Non-pigmented ciliary epithelial cell (primary cell): ENCODE measurements at regions not wholly inside any gene's neighbourhood (a gene's known extent, or its start where the extent isn't known, plus 50 kb on each side); places are given as distances from the start of the nearest gene placed in this dataset.

Experiments used
- DNase-seq: peaks from one replicate; pipeline ENCODE4 v3.0.0-alpha.2; 2010; ENCODE audit warnings: low read depth

DNA sequence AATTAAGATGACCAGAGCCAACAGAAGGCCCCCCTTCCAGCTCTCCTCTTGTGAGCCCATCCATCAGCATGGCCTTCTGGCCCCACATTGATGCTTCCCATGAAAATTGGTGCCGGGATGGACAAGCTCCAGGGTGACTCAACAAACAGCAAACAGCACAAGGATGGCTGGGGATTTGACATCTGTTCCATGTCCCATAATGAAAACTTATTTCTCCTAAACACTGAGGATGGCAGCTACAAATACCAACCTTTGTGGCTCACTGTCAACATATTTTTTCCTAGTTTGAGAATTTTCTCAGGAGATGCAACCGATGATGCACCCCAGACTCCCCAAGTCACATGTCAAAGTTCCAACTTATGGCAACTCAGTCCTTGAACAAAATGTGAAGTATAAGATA, 169.6 kb upstream of the SIX2 start:
- no peak for DNase-seq

DNA sequence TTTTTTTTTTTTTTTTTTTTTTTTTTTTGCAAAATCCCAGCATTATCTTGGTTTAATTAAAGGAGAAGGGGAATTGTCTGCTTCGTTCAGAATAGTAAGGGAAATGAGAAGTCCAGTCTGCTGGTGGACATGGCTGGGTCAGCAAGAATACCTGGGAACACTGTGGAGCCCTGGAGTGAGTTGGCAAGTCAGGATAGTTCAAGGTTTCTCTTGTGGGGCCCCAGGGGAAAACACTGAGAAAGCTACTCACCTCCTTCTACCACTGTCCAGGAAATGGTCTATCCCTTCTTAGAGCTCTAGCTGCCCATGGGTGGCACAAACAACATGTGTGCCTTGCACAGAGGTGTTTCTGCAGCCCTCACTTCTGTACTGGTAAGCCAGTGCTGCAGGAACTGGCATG, 169.1 kb upstream of the SIX2 start:
- DNase-seq: no peak

DNA sequence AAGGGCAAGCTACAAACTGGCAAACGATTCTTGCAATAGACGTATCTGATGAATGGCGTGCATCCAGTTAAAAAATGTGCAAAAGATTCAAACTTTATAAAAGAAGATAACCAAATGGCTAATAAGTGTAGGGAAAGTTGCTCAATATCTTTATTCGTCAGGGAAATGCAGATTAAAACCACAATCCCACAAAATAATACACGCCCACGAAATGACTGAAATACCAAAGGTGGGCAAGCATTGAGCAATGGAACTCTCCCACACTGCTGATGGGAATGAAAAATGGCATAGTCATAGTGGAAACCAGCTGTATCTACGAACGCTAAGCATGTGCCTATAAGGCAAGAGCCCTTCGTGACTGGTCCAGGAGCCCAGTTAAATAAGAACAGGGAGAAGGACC, 168.6 kb upstream of the SIX2 start:
- peak; percentile 95 for DNase-seq

DNA sequence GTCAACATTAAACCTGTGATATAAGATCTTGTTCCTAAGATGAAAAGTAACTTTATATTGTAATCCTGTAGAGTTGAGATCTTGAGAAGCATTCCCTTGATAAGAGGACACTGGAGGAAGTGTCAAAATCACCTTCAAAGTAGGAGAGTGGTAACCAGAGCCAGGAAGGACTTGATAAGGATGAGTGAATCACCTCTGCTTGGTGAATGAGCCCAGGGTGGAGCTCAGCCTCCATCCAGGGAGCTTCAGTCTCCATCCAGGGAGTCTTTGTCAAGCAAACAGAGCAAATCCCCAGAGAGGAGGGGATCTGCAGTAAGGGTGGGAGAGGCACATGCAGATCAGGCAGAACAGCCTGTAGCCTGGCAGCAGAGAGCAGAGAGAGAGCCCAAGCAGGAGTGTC, 167.1 kb upstream of the SIX2 start:
- DNase-seq: no peak

DNA sequence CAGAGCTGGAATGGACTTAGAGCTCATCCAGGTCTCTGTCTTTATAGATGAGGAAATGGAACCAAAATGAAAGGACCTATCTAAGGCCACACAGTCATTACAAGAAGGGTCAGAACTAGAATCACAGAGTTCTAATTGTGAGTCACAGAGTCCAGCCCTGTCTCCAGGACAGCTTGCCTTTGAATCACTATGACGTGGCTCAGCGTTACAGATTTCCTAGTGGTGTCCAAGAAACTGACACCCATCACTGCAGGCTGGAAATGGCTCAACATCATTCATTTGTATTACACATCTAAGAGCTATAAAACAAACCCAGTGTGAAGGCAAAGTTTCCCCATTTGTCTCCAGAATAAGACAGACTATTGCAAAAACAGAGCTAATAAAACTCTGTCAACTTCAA, 164.3 kb upstream of the SIX2 start:
- DNase-seq: peak; percentile 64

DNA sequence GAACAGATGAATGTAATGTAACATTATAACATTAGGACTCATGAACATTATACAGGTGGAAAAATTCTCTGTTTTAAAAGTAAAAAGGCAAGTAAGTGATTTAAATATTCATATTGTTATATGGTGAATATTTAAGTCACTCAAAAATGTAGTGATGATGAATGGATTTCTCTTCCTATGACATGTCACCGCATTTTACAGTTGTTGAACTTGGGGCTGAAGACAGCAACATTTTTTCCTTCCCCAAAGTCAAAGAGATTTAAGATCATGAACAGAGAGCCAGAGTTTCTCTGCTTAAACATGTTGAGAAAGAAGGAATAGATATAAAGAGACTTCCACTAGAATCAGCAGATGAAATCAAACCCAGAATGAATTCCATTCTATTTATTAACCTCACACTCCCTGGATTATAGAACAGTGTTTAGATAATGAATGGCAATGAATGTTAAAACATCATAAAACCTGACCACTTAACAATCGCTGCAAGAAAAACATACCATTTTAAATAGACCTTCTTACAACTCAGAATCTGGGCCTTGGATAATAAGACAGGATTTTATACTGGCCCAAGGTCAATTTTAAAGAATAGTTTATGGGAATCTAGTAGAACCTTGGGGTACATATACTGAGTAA, 163.6 kb upstream of the SIX2 start:
- DNase-seq: no peak

DNA sequence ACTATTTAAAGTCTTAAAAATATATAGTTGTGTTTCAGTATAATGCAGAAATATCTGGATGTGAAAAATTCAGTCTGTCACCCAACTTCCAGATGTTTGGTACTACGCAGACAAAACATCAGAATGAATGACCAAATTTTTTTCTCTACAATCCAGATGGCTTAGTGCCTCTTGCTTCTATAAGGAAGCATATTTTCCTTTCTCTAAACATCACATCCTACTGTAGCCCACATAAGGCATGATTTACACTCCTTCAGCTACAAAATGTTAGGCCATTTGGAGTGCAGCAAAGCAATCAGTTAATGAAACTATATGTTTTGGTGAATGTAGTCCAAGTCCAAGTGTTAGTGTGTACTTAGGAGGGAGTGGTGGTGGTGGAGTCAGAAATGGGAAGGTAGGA, 162.9 kb upstream of the SIX2 start:
- no peak for DNase-seq

DNA sequence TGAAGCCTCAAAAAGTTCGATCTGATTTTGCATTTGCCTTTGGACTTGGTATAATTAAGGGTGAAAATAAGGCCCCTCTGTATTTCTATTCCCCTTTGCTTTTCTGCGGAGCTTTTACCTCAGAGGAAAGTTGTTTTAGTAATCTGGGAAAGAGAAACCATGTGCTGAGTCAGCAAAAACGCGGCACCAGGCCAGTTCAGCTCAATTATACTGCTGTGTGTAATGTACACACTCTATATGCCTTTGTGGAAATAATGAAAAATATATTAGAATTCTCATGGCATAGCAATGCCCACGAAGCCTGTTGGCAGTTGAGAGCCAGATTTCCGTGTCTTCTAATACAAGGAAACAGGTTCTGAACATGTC, 161.9 kb upstream of the SIX2 start:
- no peak for DNase-seq

DNA sequence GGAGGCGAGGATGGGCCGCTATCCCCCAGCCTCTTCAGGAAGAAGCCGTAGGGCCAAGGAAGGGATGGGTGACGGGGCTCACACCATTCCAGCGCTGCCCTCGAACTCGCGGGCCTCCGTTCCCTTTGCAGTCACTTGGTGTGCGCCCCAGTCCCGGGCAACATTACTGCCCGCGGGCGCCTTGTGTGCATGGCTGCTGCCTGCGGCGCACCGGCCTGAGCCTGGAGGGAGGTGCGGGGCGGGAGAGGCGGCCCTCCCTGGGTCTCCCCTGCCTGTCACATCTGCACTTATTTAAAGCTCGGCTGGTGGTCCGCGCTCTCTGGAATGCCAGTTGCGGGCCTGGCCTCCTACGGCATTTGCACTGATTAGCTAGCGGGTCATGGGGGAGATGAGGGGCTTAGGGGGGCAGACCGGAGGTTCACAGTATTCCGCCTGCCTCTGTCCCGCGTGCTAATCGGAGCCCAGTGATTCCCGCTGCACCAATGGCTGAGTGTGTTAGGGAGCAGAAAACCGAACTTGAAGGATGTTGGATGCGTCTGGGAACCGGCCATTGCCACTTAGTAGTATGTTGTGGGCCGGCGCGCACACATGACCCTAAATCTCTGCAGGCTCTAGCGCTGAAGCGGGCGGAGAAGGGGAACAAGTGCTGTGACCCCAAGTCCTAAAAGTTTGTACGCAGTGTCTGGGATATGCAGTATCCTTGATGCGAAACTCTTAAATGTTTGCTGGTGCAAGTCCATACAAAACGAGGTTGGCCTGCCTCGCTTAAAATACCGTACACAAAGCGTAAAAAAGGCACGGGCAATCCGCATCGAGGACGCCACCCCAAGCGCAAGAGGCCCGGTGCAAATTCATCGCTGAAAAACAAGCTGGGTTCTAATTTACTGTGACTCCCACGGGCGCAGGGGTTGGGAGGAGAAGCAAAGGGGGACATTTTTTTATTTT, 161.2 kb upstream of the SIX2 start:
- DNase-seq: no peak

DNA sequence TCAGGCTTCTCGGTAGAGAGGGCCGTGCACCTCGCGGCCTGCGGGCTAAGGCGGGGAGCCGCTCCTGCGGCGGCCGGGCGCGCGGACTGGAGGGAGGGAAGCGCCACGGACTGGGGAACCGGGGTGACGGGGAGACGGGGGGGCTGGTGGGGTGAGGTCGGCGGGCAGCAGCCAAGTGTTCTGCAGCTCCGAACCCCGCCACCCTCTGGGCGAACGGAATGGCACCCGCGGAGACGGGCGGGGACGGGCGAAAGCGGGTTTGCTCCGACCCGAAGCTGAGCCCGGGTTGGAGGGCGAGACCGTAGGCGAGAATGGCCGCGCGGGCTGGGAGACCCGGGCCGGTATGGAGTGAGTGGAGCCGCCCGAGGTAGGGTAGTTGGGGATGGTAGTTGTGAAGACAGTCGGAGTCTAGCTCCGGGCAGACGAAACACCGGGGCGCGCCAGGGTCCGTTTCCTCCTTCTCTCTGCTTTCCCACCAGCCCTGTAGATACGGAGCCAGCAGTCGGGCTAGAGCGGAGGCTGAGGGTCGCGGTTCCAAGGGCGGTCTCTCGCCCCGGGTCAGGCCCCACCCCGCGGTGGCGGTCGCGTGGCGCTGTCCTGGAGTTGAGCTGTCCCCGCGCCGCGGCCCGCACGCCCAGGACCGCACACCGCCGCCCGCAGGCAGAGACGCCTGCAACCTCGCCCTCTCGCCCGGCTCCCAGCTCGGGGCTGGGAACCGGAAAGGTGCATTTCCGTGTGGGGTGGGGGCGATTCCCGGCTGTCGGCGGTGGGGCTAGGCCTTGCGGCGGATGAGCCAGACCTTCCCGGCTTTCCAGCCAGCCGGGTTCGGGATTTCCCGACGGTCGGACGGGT, 160.3 kb upstream of the SIX2 start:
- DNase-seq: no peak

DNA sequence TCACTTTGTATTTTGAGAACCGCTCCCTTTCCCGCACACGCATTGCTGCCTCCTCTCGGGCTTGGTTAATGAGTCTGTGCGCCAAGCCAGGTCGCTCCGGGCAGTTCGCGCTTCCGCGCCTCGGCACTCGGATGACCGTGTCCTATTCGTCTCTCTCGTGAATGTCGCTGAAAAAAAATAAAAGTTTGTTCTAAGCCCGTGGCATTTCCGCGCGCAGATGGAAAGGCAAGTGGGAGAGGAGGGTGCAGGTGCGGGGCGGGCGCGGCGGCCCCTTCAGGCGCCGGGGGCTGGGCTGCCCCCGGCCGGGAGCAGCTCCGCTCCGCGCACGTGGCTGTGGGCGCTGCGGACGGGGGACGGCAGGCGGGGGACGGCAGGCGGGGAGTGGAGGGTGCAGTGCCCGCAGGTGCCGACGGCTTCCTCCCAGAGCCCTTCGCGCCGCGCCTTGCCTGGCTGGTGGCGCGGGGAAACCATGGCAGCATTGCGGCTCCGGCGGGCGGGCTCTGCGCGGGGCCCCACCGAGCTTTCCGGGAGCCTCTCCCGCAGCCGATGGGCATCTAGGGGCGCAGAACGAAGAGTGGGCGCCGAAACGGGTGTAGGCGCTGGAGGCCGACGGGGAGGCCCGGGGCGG, 159.6 kb upstream of the SIX2 start:
- no peak for DNase-seq

DNA sequence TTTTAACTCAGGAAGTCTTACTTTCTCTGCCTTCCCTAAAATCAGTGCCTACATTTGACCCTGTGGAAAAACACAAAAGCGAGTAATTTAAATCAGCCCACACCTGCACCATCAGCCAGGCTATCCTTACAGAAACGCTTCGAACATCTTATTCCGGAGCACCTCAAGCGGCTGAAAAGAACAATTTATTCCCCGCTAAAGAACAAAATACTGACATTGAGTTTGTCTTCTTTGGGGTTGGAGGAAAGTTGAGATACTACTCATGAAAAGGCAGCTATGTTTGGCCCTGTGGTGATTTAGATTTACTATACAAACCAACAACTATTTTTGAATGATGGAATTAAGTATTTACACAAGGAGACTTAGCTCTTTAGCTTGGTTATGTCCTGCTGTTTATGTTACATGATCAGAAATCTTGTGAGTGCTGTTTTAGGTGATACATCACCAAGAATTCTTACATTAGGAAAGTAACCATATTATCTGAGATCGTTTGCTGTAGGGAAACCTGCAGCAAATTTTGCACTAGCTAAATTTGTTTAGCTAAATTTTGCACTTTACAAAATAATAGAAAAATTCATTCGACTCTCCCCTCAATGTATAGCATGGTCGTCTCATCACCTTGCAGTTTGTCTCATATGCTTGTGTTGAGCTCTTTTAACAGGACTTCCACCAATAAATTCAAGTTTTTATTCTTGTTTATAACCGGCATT, 158.8 kb upstream of the SIX2 start:
- no peak for DNase-seq

DNA sequence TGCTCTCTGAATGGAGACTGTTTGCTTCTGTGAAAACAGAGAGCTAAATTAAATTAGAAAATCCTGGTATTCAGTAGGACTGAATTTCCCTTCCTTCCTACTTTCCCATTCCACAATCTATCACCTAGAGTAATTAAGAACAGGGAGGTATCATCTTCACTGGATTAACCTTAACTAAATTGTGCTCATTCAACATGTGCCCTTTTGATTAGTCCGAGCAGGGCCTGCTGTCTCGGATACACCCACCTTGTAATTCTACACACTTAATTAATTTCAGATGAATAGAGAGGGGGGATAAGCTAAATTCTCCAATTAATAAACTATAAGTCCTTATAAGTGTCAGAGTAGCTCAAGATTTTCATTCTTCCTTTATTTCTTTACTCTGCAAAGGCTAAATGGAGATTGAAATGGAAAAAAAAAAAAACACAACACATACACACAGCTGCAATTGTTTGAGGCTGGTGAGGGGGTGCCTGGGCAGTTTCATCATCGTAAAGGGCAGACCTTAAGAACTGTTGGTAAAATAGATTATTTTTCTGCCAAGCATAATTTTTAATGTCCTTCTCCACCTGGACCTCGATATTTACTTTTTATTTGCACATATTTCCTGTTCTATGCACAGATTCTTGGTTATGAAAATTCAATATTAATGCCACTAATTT, 157.1 kb upstream of the SIX2 start:
- no peak for DNase-seq

DNA sequence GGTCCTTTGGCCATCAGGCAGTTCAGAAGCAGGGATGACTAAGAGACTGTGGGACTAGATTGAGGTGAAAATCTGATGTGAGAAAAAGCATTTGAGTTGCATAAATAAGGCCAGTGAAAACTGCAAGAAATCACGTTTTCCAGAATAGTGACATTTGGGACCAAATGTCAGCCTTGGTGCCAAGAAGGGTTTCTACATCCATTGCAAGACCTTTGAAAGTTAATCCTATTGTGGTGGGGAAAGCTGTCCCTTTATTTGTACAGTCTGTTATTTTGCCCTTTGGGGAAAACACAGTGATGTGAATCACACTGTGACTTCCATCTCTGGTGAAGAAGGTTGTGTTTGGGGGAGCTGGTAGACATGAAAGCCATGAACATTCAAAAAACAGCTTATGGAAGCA, 153.5 kb upstream of the SIX2 start:
- DNase-seq: no peak

DNA sequence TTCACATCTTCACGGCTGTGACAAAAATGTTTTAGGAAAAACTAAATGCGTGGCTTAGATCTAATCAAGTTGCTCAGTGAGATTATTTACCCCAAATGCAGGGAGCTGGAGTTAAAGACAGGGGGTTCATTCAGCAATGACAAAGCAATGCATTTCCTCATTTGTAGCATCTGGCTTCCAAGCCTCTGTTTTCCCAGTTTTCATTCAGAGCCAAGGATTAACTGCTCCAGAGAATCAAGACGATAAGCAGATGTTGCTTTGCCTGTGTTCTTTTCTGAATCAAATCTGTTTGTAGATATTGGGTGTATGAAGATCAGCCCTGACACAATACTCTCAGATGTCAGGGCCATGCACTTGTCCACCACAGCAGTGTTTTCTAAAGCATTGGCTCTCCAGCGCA, 147.4 kb upstream of the SIX2 start:
- DNase-seq: no peak

DNA sequence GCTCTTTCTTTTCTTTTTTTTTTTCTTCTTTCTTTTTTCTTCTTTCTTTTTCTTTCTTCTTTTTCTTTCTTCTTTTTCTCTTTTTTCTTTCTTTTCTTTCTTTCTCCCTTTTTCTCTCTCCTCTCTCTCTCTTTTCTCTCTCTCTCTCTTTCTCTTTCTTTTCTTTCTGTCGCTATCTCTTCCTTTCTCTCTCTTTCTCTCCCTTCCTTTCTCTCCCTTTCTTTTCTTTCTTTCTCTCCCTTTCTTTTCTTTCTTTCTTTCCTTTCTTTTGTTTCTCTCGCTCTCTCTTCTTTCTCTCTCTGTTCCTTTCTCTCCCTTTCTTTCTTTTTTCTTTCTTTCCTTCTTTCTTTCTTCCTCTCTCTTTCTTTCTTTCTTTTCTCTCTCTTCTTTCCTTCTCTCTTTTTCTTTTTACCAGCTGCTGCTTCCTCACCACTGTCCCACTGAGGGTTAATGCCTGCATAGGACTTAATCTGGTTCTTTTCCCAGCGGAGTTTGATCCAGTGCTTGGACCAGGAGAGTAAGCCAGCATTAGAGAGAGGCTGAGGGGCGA, 145.4 kb upstream of the SIX2 start:
- DNase-seq: no peak

DNA sequence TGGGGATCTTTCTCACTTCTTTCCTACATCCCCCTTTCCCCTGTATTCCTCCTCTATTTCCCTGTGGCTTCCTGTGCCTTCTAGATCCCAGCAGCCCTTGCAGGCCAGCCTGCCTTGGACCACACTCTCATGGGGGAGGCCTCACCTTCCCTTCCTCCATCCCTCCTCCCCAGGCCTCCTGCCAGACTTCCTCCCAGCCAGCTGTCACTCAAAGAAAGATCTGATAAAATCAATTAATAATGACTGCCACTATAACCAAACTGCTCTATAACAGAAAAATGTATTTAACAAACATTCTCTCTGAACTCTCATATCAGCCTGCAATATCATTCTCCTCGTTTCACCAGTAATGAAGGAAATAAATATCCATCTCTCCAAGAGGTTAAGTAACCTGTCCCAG, 144.9 kb upstream of the SIX2 start:
- no peak for DNase-seq

DNA sequence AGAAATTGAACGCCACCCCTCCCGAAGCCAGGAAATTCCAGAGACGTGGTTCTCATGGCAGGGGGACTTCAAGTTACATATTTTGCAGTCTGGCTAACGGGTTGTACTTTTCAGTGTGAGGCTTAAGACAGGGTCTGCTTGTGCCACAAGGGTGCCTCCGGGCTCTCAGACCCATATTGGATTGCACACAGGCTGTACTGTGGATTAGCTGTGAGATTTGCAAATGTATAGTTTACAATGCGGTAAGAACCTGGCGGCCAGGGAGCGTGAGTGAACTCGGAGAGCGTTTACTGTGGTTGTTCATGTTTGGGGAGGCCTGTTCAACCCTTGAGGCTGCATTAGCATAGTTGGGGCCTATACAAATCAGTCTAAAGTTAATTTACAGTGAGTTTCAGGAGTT, 143.9 kb upstream of the SIX2 start:
- no peak for DNase-seq

DNA sequence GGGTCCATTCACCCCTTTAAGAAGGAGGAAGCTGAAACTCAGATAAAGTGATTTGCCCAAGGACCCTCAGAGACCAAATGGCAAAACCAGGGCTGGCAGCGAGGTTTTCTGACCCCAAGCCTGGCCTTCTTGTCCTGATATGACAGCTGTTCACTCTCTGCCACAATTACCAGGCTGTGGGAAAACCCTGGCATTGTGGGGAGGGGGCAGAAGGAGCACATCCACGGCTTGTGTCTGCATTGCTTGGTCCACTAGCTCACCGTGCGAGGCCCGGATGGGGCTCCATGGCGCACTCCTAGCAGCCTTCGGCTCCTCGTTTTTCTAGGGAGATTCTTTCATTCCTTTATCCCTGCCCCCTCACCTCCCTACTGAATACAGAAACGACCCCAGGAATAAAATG, 143.4 kb upstream of the SIX2 start:
- DNase-seq: no peak

DNA sequence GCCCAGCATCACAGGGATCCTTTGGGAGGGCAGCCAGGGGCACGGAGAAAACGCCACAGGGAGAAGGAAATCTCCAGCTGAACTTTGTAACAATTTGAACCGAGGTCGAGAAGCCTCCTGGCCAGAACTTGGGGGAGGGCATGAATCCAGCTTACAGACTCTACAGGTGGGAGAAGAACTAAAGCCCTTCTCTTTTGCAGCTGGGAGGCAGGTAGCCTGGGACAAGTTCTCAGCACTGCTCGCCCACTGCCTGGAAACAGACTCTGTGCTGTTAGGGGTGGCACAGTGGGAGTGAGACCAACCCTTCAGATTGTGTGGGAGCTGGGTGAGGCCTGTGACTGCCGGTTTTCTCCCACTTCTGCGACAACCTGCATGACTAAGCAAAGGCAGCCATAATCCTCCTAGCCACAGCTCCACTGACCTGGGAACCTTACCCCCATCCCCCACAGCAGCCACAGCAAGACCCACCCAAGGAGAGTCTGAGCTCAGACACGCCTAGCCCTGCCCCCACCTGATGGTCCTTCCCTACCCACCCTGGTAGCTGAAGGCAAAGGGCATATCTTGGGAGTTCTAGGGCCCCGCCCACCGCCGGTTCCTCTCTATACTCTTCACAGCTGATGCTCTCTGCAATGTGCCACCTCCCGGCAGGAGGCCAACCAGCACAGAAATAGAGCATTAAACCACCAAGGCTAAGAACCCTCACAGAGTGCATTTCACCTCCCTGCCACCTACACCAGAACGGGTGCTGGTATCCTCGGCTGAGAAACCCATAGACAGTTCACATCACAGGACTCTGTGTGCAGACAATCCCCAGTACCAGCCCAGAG, 136.0 kb upstream of the SIX2 start:
- DNase-seq: no peak
